ENCODE measurements at regions not wholly inside any gene's neighbourhood (a gene's known extent, or its start where the extent isn't known, plus 50 kb on each side); places are given as distances from the start of the nearest gene placed in this dataset.

DNA sequence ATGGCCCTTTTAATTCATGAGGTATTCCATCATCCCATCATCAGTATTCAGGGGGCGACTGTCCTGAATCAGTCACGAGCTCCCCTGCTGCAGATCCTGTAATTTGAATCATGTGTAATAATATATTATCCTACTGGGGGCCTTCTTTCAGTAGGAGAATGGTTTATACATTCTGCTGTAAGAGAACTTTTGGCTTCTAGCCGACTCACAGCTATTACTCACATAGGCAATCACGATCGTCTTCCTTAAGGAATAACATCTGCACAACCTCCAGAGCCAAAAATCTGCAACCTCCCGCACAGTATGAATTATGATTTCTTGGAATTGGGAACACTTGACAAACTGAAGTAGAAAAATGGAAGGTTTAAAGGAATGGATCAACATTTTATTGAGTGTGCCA lies 343.0 kb downstream of the USP25 start:
- DNase-seq (ENCODE audit: low spot score) = no peak

- no peak for DNase-seq (ENCODE audit: low spot score)
Observed at GRCh38 chr21:16073586-16073985, 343.8 kb downstream of the USP25 start.

GRCh38 chr21:16074950-16075489 lies 345.2 kb downstream of the USP25 start:
- DNase-seq (ENCODE audit: low spot score) = no peak

DNA sequence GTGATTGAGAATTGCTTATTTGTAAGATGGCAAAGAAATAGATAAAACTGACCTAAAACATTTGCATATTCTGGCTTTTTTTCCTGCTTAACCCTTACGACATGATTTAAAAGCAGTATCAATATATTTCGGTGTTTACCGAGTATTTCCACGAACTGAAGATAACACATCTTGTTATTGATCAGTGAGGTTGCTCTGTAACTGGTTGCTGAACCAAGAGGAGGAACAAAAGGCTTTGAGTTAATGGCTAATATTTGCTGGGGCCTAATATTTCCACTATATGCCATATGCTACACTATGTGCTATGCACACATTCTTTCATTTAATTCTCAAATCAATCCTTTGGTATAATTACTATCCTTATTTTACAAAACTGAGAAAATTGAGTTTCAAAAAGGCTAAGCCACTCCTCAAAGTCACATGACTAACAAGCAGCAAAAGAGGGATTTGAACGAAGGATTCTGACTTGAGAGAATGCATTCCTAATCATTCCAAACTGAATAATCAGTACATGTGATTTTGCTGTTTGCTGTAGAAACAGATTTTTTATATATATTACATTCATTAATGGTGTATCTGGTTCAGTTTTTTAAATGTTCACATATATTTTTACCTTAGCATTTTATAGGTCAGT lies 346.0 kb downstream of the USP25 start:
- no peak for DNase-seq (ENCODE audit: low spot score)

GRCh38 chr21:16076465-16076864 lies 346.7 kb downstream of the USP25 start:
- DNase-seq (ENCODE audit: low spot score) = no peak

DNA sequence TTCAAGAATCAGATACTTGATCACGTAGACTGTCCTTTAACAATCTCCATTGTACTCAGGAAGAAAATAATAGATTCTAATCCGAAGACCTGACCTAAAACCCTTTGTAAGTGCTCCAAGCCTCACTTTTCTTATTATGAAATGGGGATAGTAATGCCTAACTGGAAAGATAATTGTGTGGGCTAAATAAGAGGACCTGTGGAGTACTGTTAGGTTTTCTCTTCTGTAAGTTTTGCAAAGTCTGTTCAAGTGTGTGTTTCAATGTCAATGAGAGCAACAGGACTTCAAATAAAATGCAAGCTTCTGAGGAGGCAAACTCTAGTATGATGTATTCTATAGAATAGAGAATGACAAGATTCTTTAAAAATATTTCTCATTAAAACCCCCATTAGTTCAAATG lies 348.6 kb downstream of the USP25 start:
- DNase-seq (ENCODE audit: low spot score) = no peak

DNA sequence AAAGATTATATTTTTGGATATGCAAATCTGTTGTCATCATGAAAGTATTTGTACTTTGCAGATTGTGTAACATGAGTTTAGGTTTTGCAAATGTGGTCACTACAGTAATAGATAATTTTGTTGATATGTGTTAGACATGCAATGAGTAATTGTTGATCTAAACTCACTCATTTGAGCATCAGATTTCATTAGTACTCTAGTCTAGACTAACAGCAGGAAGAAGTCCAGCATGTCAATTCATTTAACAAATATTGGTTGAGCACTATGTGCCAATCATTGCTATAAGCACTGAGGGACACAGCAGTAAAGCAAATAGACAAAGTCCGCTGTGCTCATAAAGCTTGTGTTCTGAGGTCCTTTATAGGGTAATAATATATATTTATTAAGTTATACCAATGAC lies 350.0 kb downstream of the USP25 start:
- DNase-seq (ENCODE audit: low spot score) = no peak

DNA sequence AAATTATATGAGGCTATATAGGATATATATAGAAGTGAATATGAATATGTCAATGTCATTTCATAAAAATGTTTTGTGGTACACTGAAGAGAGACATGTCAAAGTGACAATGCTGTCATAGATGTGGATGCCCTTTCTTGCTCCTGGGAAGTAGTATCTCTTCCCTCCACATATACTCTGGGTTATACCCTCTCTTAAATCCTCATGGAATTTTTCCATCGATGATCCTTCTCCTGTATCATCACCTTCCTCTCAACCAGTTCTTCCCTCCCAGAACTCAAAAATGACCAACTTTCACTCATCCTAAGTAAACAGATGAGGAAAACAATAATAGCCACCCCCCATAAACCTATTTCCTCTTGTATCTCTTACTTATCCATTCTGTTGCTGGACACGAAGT lies 351.5 kb downstream of the USP25 start:
- DNase-seq (ENCODE audit: low spot score) = no peak

GRCh38 chr21:16082038-16082816 lies 352.4 kb downstream of the USP25 start:
- DNase-seq (ENCODE audit: low spot score) = no peak

- no peak for DNase-seq (ENCODE audit: low spot score)
Observed at GRCh38 chr21:16084776-16085364, 355.1 kb downstream of the USP25 start.

GRCh38 chr21:16085421-16085820 lies 355.6 kb downstream of the USP25 start:
- no peak for DNase-seq (ENCODE audit: low spot score)

- DNase-seq (ENCODE audit: low spot score) = no peak
Observed at GRCh38 chr21:16086121-16086520, 356.3 kb downstream of the USP25 start.

DNA sequence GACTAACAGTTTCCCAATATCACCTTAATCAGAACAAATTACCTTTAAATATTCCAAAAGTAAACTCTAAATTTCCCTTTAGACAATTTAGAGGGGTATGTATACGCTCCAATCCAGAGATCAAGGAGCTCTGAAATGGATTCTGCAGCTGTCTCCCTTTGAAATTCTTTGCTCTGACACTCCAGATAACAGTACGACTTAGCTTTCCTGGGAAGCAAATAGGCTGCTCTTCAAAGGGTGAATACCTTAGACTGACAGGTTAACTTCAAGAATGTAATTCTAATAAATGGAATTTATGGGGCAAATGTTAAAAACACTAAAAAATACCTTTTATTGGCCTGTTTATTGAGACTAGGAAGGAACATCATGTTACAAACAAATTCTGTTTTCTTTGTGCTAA lies 357.2 kb downstream of the USP25 start:
- no peak for DNase-seq (ENCODE audit: low spot score)

DNA sequence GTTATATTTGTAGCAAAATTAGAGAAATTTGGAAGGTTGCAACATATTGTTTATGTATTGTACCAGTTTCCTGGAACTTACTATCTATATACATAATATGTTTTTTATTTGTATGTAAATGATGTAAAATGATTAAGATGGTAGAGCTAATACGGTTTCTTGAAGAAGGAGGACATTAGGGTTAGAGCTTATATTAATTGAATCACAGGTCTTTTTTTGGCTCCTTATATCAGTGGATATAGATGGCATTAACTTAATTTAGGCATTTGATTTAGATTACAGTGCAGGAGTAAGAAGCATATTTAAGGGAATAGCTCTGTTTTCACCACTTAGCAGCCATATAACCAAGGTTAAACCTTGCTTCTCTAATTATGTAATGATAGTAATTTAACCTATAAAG lies 357.7 kb downstream of the USP25 start:
- DNase-seq (ENCODE audit: low spot score) = no peak

DNA sequence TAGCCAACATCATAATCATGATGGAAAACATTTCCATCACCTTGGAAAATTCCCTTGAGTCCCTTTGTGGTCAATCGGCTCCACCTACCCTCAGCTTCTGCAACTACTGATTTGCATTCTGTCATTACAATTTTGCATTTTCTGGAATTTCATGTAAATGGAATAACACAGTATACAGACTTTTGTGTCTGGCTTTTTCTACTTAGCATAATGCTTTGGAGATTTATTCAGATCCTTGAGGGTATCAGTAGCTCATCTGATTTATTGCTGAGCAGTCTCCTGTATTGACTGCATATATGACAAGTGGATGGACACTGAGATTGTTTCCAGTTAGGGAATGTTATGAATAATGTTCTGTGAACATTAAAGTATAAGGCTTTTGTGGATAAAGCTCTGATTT lies 358.3 kb downstream of the USP25 start:
- no peak for DNase-seq (ENCODE audit: low spot score)

GRCh38 chr21:16095005-16095404 lies 365.2 kb downstream of the USP25 start:
- DNase-seq (ENCODE audit: low spot score) = no peak

DNA sequence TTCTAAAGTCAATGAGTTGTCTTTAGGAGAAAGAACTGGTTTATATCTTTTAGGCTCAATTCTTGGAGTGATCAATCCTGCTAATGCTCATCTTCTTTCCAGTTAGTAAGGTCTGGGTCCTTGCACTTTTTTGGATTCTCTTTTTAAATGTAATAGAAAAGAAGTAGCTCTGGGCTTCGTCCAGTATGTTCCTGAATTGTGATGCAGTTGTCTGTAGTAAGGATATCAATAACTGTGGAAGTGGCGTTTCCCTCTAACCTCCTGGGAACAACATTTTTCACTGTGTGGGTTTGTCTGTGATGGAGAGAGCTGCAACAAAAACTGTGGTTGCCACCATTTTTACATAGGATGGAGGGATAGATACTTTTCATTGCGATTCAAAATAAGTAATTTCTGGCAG lies 367.2 kb downstream of the USP25 start:
- no peak for DNase-seq (ENCODE audit: low spot score)

- DNase-seq (ENCODE audit: low spot score) = no peak
Observed at GRCh38 chr21:16102113-16102512, 372.3 kb downstream of the USP25 start.

DNA sequence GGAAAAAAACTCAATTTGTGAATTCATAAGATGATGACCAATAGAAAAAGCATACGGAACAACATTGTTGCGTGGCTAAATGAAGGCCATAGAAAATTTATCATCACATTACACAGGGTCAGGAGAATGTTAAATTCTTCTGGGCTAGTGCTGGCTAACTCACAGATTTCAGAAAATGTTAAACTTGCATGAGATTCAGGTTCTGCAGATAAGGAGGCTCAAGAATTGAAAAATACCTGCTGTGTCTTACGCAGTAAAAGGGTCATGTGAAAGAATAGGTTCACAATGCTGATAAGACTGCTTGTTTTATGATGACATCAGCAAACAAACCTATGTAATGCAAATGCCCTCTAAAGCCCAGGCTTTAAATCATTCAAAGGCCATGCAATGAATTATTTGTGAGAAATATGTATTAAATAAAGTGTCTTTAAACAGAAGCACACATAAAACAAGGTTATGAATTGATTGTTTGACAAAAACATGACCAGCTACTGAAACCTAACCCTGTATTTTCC lies 378.8 kb downstream of the USP25 start:
- DNase-seq (ENCODE audit: low spot score) = no peak

DNA sequence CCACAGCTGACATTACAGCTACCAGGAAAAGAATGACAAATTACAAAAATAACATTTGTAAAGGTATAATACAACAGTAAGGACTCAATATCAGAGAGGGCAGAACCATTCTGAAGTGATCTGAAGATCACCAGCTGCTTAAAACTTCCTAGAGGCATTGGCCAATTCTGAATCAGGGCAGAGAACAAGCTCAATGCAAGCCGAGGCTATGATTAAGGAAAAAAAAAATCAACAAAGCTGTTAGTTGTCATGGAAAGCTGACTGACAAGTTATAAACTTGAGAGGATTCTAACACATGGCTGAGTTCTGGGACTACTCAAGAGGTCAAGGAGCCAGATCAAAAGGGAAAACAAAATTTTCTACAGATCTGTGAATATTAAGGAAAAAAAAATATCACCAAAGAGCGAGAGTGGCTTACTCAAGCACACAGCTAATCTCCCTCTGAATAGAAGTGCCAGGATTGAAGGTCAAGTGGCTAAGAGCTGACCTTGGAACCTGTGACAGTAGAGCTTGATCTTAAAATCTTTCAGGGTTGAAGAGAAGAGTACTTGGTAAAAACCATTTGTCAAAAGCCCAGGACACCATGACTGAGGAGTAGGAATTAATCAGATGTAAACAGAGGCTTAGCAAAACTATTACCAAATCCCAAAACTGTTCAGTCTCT lies 383.4 kb downstream of the USP25 start:
- DNase-seq (ENCODE audit: low spot score) = no peak

DNA sequence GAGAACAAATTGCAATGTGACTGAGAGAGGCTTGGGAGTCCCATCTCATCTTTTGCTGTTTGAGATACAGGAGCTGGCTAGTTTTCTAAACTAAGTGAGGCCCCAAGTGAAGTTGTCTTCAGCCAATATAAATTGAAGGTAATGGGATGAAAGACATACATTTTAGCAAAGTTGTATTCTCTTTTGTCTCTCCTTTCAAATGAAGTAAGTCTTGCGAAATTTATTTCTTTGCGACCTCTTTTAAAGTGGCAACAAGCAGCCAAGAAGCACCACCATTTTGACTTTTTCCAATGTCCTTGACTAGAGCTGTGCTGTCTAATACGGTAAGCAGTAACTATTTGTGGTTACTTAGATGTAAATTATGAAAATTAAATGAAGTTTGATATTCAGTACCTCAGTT lies 385.7 kb downstream of the USP25 start:
- DNase-seq (ENCODE audit: low spot score) = no peak

DNA sequence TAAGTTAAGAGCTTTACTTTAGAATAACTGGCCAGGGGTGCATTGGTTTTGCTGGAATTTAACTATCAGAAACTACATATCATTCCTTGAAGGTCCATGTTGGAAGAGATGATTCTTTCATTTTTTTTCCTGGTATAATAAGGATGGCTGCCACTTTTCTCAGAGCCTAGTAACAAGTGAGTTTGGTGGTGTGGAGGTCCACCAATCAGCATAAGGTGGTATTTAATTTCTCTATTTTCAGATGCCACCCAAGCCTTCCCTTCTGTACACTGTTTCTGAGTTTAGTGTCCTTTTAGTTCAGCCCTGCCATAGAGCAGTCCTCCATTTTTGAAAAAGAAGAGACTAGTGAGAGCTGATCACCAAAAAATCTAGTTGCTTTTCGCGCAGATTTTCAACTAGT lies 386.3 kb downstream of the USP25 start:
- no peak for DNase-seq (ENCODE audit: low spot score)

GRCh38 chr21:16116798-16117197 lies 387.0 kb downstream of the USP25 start:
- DNase-seq (ENCODE audit: low spot score) = no peak
